Loucy (cell line): ENCODE measurements at regions not wholly inside any gene's neighbourhood (a gene's known extent, or its start where the extent isn't known, plus 50 kb on each side); places are given as distances from the start of the nearest gene placed in this dataset.

Experiments used
- H2AFZ ChIP-seq: fragments of 200-600 bp; sonication (generic); 2 replicates; pipeline ENCODE4 v1.6.0; 2016; ENCODE audit warnings: antibody characterized with exemption, mild to moderate bottlenecking, low read length, moderate library complexity
- H3F3A ChIP-seq: fragments of 200-600 bp; 2 replicates; pipeline ENCODE4 v1.6.0; 2016; ENCODE audit warnings: antibody characterized with exemption, low read depth, mild to moderate bottlenecking
- H3K27me3 ChIP-seq: fragments of 200-600 bp; sonication (generic); 2 replicates; pipeline ENCODE4 v1.6.1; 2014; ENCODE audit warnings: low read length, mild to moderate bottlenecking; ENCODE audit not compliant: insufficient read depth, poor library complexity, severe bottlenecking
- H3K36me3 ChIP-seq: fragments of 200-600 bp; sonication (generic); 2 replicates; pipeline ENCODE4 v1.6.1; 2016; ENCODE audit warnings: low read length; ENCODE audit not compliant: insufficient read depth
- H3K4me1 ChIP-seq: fragments of 200-600 bp; sonication (generic); 2 replicates; pipeline ENCODE4 v1.5.1; 2014; ENCODE audit warnings: low read length, mild to moderate bottlenecking; ENCODE audit not compliant: insufficient read depth, poor library complexity, severe bottlenecking
- H3K4me2 ChIP-seq: fragments of 200-600 bp; sonication (generic); 2 replicates; pipeline ENCODE4 v1.6.0; 2014; ENCODE audit warnings: antibody characterized with exemption, low read length, low read depth, mild to moderate bottlenecking; ENCODE audit not compliant: poor library complexity, severe bottlenecking
- H3K4me3 ChIP-seq: fragments of 200-600 bp; sonication (generic); 2 replicates; pipeline ENCODE4 v1.5.1; 2014; ENCODE audit warnings: low read length, mild to moderate bottlenecking, mixed read lengths; ENCODE audit not compliant: poor library complexity, severe bottlenecking
- H3K79me2 ChIP-seq: fragments of 200-600 bp; sonication (generic); 2 replicates; pipeline ENCODE4 v1.6.1; 2014; ENCODE audit warnings: low read length; ENCODE audit not compliant: insufficient read depth
- H3K9ac ChIP-seq: fragments of 200-600 bp; sonication (generic); 2 replicates; pipeline ENCODE4 v1.6.0; 2014; ENCODE audit warnings: mild to moderate bottlenecking, low read depth, low read length, moderate library complexity; ENCODE audit not compliant: poor library complexity, severe bottlenecking
- H3K9me2 ChIP-seq: fragments of 200-600 bp; sonication (generic); replicated peaks from 2 replicates; pipeline ENCODE4 v1.6.1; 2016; ENCODE audit warnings: low read depth, low read length, mixed read lengths
- H3K9me3 ChIP-seq: fragments of 200-600 bp; sonication (generic); 2 replicates; pipeline ENCODE4 v1.6.1; 2014; ENCODE audit warnings: mild to moderate bottlenecking, antibody characterized with exemption, low read length, low read depth; ENCODE audit not compliant: insufficient read depth
- H4K20me1 ChIP-seq: fragments of 200-600 bp; sonication (generic); 2 replicates; pipeline ENCODE4 v1.6.0; 2014; ENCODE audit warnings: antibody characterized with exemption, low read length, mild to moderate bottlenecking; ENCODE audit not compliant: insufficient read depth, poor library complexity, severe bottlenecking
- CTCF ChIP-seq: fragments of 200-600 bp; sonication (generic); conservative IDR thresholded peaks from 2 replicates; pipeline ENCODE4 v1.5.1; 2014; ENCODE audit warnings: mild to moderate bottlenecking, antibody characterized with exemption, low read length
- EZH2phosphoT487 ChIP-seq: fragments of 200-600 bp; IDR thresholded peaks from 2 replicates; pipeline ENCODE4 v1.6.1; 2018; ENCODE audit warnings: antibody characterized with exemption, mild to moderate bottlenecking, moderate library complexity, borderline replicate concordance

- Histone ChIP-seq H3K4me2 (no peak overlapping the region), H3K9me2 (no peaks in the 10 kb centered on the region), H3K9ac (no peak overlapping the region), H3F3A (no peaks in the 10 kb centered on the region), H2AFZ (no peak overlapping the region), H3K4me3 (no peak overlapping the region), H3K4me1 (peaks cover 30% of the 10 kb centered on the region), H3K9me3 (no peaks in the 10 kb centered on the region), H3K79me2 (no peaks in the 10 kb centered on the region), H3K36me3 (no peaks in the 10 kb centered on the region), H4K20me1 (no peaks in the 10 kb centered on the region), H3K27me3 (no peaks in the 10 kb centered on the region)
- TF ChIP-seq CTCF: no peak
- TF ChIP-seq EZH2phosphoT487: no peak
Observed at GRCh38 chr4:189773909-189774308, 166.8 kb upstream of the FRG1 start.

- Histone ChIP-seq H4K20me1 (no peaks in the 10 kb centered on the region), H3K4me3 (no peak overlapping the region), H3K27me3 (no peaks in the 10 kb centered on the region), H3K79me2 (no peaks in the 10 kb centered on the region), H3K9me2 (no peaks in the 10 kb centered on the region), H3K9ac (no peak overlapping the region), H3K4me2 (no peak overlapping the region), H3K9me3 (no peaks in the 10 kb centered on the region; the same call in 1 of the 2 replicates), H3K4me1 (no peaks in the 10 kb centered on the region), H3K36me3 (no peaks in the 10 kb centered on the region), H3F3A (no peaks in the 10 kb centered on the region), H2AFZ (no peak overlapping the region)
- TF ChIP-seq CTCF (no peak), EZH2phosphoT487 (no peak)
Observed at GRCh38 chr4:189779281-189779980, 161.2 kb upstream of the FRG1 start.

- TF ChIP-seq CTCF: no peak
- TF ChIP-seq EZH2phosphoT487: no peak
- no peaks in the 10 kb centered on the region for H3F3A ChIP-seq
- peaks cover 7% of the 10 kb centered on the region for H3K4me1 ChIP-seq
- H3K79me2 ChIP-seq: no peaks in the 10 kb centered on the region
- H3K4me3 ChIP-seq: no peak overlapping the region
- H3K9me2 ChIP-seq: no peaks in the 10 kb centered on the region
- no peaks in the 10 kb centered on the region; the same call in 1 of the 2 replicates for H3K9me3 ChIP-seq
- H3K36me3 ChIP-seq: no peaks in the 10 kb centered on the region
- no peak overlapping the region for H2AFZ ChIP-seq
- H3K4me2 ChIP-seq: no peak overlapping the region
- H3K9ac ChIP-seq: no peak overlapping the region
- H3K27me3 ChIP-seq: no peaks in the 10 kb centered on the region
- H4K20me1 ChIP-seq: no peaks in the 10 kb centered on the region
Observed at GRCh38 chr4:189780391-189780790, 160.3 kb upstream of the FRG1 start.
